AG09309 (cell line): ENCODE measurements at regions not wholly inside any gene's neighbourhood (a gene's known extent, or its start where the extent isn't known, plus 50 kb on each side); places are given as distances from the start of the nearest gene placed in this dataset.

Experiments used
- DNase-seq: peaks from one replicate; pipeline ENCODE4 v3.0.0-alpha.2; 2010; ENCODE audit warnings: low read depth
- H3K4me3 ChIP-seq: 2 replicates; pipeline ENCODE4 v1.5.1; 2011; ENCODE audit warnings: mild to moderate bottlenecking, low read depth, low read length, moderate library complexity; ENCODE audit not compliant: control insufficient read depth
- TF ChIP-seq, protein P1 (sequence below): IDR thresholded peaks from 2 replicates; pipeline ENCODE4 v1.5.1; 2011; ENCODE audit warnings: mild to moderate bottlenecking, low read depth, low read length, inconsistent platforms; ENCODE audit not compliant: insufficient read depth, control insufficient read depth; ENCODE audit errors: missing control alignments

DNA sequence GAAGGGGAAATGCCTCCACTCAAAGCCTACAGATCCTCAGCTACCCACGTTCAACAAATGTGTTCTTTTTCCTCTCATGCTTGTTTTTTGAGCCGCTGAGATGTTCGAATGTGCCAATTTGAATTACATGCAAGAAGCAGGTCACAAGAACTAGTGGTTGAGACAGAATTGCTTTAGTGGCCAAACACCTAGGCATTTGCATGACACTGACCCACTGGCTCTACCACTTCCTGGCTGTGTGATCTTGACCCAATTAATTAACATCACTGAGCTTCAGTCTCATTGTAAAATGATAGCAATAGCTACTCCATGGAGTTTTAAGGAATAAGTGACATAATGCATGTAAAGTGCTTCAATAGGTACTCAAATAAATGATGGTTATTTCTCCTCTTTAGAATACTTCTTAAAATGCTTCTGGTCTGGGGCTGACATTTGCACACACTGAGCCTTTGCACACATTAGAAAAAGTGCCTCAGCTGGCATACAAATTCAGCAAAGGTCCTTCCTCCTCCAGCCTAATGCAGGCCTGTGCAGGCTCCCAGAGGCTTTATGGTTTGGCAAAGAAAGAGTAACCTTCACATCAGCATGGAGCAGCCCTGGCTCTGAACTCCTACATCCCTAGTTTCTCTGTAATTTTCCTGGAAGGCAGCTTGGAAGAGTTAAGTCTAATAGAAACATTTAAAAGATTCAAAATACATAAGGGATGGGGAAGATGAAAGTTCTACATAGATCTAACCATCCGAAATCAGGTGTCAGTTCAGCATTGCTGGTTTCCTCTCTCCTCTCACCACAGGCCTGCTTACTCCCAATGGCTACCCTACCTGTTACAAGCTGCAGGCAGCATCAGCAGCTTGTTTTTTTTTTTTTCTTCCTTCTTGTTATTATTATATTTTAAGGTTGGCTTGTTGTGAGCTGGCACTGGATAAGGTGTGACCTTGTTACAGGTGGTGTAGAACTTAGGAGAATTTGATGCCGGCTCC, 107.4 kb downstream of the TBX19 start:
- DNase-seq = no peak
- TF ChIP-seq, protein P1, sequence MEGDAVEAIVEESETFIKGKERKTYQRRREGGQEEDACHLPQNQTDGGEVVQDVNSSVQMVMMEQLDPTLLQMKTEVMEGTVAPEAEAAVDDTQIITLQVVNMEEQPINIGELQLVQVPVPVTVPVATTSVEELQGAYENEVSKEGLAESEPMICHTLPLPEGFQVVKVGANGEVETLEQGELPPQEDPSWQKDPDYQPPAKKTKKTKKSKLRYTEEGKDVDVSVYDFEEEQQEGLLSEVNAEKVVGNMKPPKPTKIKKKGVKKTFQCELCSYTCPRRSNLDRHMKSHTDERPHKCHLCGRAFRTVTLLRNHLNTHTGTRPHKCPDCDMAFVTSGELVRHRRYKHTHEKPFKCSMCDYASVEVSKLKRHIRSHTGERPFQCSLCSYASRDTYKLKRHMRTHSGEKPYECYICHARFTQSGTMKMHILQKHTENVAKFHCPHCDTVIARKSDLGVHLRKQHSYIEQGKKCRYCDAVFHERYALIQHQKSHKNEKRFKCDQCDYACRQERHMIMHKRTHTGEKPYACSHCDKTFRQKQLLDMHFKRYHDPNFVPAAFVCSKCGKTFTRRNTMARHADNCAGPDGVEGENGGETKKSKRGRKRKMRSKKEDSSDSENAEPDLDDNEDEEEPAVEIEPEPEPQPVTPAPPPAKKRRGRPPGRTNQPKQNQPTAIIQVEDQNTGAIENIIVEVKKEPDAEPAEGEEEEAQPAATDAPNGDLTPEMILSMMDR = no peak
- no peak overlapping the region for H3K4me3 ChIP-seq

DNA sequence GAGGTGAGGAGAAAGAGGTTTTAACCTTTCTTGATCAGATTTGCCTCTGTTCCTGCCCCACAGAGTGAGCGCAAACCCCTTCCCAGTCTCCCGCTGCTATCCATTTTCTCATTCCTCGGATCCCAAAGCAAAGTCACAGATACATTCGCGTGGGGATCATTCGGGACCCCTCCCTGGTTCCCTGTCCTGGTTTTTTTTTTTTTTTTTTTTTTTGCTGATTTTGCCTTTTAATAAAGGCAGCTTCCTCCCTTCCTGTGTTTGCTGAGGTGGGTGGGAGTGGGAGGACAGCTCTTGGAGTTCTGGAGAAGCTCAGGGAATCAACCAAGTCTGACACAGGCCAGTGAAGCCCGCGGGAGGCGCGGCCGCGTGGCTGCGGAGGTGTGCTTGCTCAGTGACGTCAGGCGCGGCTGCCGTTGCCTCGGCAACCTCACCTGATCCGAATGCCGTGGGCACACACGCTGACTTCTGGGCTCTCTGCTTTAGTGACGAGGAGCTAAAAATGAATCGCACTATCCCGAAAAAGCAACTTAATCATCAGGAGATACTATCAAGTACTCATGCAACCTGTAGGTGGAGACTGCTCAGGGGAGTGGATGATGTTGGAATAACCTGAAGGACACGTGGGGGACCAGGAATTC, 106.4 kb downstream of the TBX19 start:
- H3K4me3 ChIP-seq = no peak overlapping the region
- no peak for DNase-seq
- TF ChIP-seq, protein P1 = no peak

DNA sequence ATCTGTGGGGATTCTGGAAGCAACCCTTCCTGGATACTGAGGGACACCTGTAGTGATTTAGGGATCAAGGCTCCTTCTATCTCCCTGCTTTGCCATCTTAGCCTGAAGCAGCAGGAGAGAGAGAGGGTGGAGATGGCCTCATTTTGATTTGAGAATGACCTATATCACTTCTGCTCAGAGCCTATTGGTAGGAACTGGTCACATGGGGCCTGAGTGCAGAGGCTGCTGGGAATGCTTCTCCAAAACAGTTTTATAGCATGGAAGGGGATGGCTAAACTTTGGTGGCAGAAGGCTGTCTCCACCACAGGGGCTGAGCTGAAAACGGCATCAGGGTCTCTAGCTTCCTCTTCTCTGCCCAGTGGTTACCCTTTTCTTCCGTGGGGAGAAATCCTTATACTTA, 105.8 kb downstream of the TBX19 start:
- no peak overlapping the region for H3K4me3 ChIP-seq
- DNase-seq = no peak
- TF ChIP-seq, protein P1 = no peak

DNA sequence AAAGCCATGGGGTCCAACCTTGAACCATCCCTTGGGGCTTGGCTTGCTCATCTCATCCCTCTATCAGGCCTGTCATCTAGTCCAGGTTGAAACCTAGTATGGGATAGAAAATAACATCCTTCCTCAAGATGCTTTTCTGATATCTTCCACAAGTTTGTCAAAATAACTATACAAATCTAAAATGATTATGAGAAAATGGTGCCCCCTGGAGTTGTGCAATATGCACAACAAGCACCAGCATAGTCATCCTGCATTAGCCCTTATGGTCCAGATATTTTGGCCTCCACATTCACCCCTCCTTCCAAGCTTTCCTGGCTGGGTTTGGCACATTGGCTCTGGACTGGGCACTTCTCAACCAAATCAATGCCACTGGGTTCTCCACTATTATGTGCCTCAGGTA, 101.2 kb downstream of the TBX19 start:
- H3K4me3 ChIP-seq = no peak overlapping the region
- DNase-seq = no peak
- TF ChIP-seq, protein P1 = no peak

DNA sequence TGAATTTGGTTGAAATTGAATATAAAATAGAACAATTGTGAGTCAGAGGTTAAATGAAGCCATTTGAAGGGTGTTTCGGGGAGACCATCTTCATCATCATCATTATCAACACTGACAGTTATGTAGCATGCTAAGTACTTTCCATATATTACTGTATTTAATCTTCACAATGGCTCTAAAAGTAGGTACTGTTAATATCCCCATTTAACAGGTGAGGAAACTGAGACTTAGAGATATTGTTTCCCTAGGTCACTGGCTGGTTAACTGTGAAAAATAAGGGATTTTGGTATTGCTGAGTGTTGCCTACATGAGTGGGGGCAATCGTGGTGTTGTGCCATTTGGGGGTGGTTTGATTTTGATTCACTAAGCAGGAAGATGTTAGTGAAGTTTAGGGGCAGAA, 100.3 kb downstream of the TBX19 start:
- no peak overlapping the region for H3K4me3 ChIP-seq
- TF ChIP-seq, protein P1 = no peak
- no peak for DNase-seq

DNA sequence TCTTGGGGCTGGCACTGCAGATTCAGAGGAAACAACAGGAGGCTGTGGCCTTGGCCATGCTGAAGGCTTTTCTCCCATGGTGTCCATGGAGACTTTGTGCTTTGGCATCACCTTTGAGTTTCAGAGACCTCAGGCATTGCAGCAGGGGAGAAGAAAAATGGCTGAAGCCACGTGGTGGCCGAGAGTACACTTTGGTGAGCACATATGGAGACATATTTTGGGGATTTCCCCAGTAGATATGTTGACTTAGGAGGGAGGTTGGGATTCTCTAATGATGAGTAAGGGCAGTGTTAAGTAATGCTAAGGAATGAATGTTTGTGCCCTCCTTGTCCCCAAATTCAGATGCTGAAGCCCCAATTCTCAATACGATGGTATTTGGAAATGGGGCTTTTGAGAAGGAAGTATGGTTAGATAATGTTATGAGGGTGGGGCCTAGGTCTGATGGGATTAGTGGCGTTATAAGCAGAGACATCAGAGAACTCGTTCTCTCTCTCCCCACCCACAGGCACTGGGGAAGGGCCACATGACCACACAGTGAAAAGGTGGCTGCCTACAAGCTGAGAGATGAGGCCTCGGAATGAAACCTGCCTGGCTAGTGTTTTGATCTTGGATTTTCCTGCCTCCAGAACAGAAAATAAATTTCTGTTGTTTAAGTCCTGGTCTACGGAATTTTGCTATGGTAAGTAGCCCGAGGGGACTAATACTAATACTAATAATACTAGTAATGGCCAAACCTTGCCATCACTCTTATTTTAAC, 98.6 kb downstream of the TBX19 start:
- no peak for DNase-seq
- no peak overlapping the region for H3K4me3 ChIP-seq
- TF ChIP-seq, protein P1 = no peak
